PC-3 (cell line): ENCODE measurements at regions not wholly inside any gene's neighbourhood (a gene's known extent, or its start where the extent isn't known, plus 50 kb on each side); places are given as distances from the start of the nearest gene placed in this dataset.

ENCODE experiments used
- ATAC-seq: fragments of 200-7000 bp; cut with Tn5 transposase; 2 replicates; pipeline ENCODE4 v1.9.1; 2020; ENCODE audit warnings: mild to moderate bottlenecking, moderate library complexity
- BruUV-seq: library from RNA; stranded (reverse); fragments of 400-500 nt; replicated peaks from 2 replicates; lab custom pipeline; 2021; lab: Mats Ljungman, UMichigan
- CTCF ChIA-PET: fragments of 300-600 bp; sonication (Branson Sonifier 250); formaldehyde crosslinking; loops from one replicate; lab custom pipeline; 2022; ENCODE audit warnings: antibody characterized with exemption; lab: Charles Lee
- POLR2A ChIA-PET: fragments of 300-600 bp; sonication (Branson Sonifier 250); formaldehyde crosslinking; loops from one replicate; lab custom pipeline; 2022; ENCODE audit warnings: antibody characterized with exemption; ENCODE audit not compliant: unreplicated experiment; lab: Charles Lee
- DNase-seq: peaks from one replicate; pipeline ENCODE4 v3.0.0-alpha.2; 2015
- H2AFZ ChIP-seq: fragments of 300-600 bp; sonication (generic); 2 replicates; pipeline ENCODE4 v1.6.0; 2016; ENCODE audit warnings: antibody characterized with exemption, low read length
- H3F3A ChIP-seq: fragments of 300-600 bp; sonication (generic); one replicate; pipeline ENCODE4 v1.6.0; 2017; ENCODE audit warnings: antibody characterized with exemption, low read length, control low read depth, mild to moderate bottlenecking; ENCODE audit not compliant: unreplicated experiment
- H3K27ac ChIP-seq: fragments of 300-600 bp; sonication (generic); 2 replicates; pipeline ENCODE4 v1.5.1; 2016; ENCODE audit warnings: mild to moderate bottlenecking, low read length
- H3K27me3 ChIP-seq: fragments of 300-600 bp; sonication (generic); 2 replicates; pipeline ENCODE4 v1.6.1; 2016; ENCODE audit warnings: low read length, mixed read lengths
- H3K36me3 ChIP-seq: fragments of 300-600 bp; sonication (generic); 2 replicates; pipeline ENCODE4 v1.6.1; 2016; ENCODE audit warnings: low read depth, mixed run types, low read length, mixed read lengths
- H3K4me1 ChIP-seq: fragments of 300-600 bp; sonication (generic); 2 replicates; pipeline ENCODE4 v1.5.1; 2016; ENCODE audit warnings: low read length; ENCODE audit not compliant: insufficient read depth
- H3K4me2 ChIP-seq: fragments of 300-600 bp; sonication (generic); 2 replicates; pipeline ENCODE4 v1.6.0; 2016; ENCODE audit warnings: low read length
- H3K4me3 ChIP-seq: fragments of 300-600 bp; sonication (generic); 2 replicates; pipeline ENCODE4 v1.5.1; 2016; ENCODE audit warnings: mild to moderate bottlenecking, low read length, mixed read lengths
- H3K79me2 ChIP-seq: fragments of 300-600 bp; sonication (generic); 2 replicates; pipeline ENCODE4 v1.6.1; 2017; ENCODE audit warnings: low read length, mixed read lengths
- H3K9ac ChIP-seq: fragments of 300-600 bp; sonication (generic); 2 replicates; pipeline ENCODE4 v1.6.0; 2016; ENCODE audit warnings: mild to moderate bottlenecking, low read length
- H3K9me2 ChIP-seq: fragments of 300-600 bp; sonication (generic); replicated peaks from 2 replicates; pipeline ENCODE4 v1.6.1; 2016; ENCODE audit warnings: mixed run types, low read length, mixed read lengths
- H3K9me3 ChIP-seq: fragments of 300-600 bp; sonication (generic); 2 replicates; pipeline ENCODE4 v1.6.1; 2016; ENCODE audit warnings: low read length, mixed read lengths
- H4K20me1 ChIP-seq: fragments of 300-600 bp; sonication (generic); 2 replicates; pipeline ENCODE4 v1.6.1; 2016; ENCODE audit warnings: low read length, mixed read lengths
- EZH2 ChIP-seq: fragments of 300-600 bp; sonication (generic); IDR thresholded peaks from one replicate; pipeline ENCODE4 v1.6.1; 2017; ENCODE audit warnings: antibody characterized with exemption, mild to moderate bottlenecking, low read length; ENCODE audit not compliant: unreplicated experiment
- EZH2phosphoT487 ChIP-seq: fragments of 300-600 bp; sonication (generic); IDR thresholded peaks from 2 replicates; pipeline ENCODE4 v1.6.1; 2018; ENCODE audit warnings: mild to moderate bottlenecking, antibody characterized with exemption, low read length, borderline replicate concordance
- intact Hi-C: fragments of 100-400 bp; cut with micrococcal nuclease; formaldehyde crosslinking; loops from 2 replicates; pipeline ENCODE4 v1.9.0; 2023
- TF ChIP-seq, protein P1 (sequence below): fragments of 300-600 bp; sonication (generic); conservative IDR thresholded peaks from 2 replicates; pipeline ENCODE4 v1.5.1; 2017; ENCODE audit warnings: antibody characterized with exemption, low read depth, mild to moderate bottlenecking, low read length

DNA sequence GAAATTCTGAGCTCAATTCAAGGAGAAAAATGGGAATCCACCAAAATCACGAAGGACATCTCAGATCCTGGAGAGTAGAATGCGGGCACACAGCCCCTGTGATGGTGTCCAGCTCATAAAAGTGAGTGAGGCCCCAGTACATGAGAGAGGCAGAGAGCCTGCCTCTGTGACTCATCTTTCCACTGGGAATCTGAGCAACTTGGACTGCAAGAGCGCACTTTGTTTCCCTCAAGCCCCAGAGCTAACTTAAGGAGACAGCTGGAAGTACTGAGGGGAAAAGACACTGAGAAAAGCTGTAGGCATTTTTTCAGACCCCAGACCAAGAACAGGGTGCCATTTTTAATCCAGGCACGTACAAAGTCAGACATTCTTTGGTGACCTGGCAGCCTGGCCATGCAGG is 273.7 kb downstream of the C11orf87 start:
- Histone ChIP-seq H3K9ac (no peak overlapping the region), H3K27ac (peak overlapping the region; percentile 40), H3K9me2 (no peaks in the 10 kb centered on the region), H3K9me3 (peaks cover 18% of the 10 kb centered on the region; the same call in 1 of the 2 replicates), H3K79me2 (no peaks in the 10 kb centered on the region), H3K36me3 (no peaks in the 10 kb centered on the region), H3K27me3 (peaks cover under 1% of the 10 kb centered on the region; the same call in 1 of the 2 replicates), H3K4me1 (no peaks in the 10 kb centered on the region; the same call in 1 of the 2 replicates), H3K4me2 (no peak overlapping the region), H3F3A (no peaks in the 10 kb centered on the region), H3K4me3 (no peak overlapping the region), H2AFZ (no peak overlapping the region), H4K20me1 (no peaks in the 10 kb centered on the region)
- intact Hi-C loops, result no loop called here
- DNase-seq, result no peak
- no peak for ATAC-seq
- ChIA-PET CTCF (no interaction called here), POLR2A (no interaction called here)
- BruUV-seq, result no TSS peak
- no peak for TF ChIP-seq EZH2phosphoT487
- TF ChIP-seq, protein P1, sequence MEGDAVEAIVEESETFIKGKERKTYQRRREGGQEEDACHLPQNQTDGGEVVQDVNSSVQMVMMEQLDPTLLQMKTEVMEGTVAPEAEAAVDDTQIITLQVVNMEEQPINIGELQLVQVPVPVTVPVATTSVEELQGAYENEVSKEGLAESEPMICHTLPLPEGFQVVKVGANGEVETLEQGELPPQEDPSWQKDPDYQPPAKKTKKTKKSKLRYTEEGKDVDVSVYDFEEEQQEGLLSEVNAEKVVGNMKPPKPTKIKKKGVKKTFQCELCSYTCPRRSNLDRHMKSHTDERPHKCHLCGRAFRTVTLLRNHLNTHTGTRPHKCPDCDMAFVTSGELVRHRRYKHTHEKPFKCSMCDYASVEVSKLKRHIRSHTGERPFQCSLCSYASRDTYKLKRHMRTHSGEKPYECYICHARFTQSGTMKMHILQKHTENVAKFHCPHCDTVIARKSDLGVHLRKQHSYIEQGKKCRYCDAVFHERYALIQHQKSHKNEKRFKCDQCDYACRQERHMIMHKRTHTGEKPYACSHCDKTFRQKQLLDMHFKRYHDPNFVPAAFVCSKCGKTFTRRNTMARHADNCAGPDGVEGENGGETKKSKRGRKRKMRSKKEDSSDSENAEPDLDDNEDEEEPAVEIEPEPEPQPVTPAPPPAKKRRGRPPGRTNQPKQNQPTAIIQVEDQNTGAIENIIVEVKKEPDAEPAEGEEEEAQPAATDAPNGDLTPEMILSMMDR, result no peak
- no peak for TF ChIP-seq EZH2

DNA sequence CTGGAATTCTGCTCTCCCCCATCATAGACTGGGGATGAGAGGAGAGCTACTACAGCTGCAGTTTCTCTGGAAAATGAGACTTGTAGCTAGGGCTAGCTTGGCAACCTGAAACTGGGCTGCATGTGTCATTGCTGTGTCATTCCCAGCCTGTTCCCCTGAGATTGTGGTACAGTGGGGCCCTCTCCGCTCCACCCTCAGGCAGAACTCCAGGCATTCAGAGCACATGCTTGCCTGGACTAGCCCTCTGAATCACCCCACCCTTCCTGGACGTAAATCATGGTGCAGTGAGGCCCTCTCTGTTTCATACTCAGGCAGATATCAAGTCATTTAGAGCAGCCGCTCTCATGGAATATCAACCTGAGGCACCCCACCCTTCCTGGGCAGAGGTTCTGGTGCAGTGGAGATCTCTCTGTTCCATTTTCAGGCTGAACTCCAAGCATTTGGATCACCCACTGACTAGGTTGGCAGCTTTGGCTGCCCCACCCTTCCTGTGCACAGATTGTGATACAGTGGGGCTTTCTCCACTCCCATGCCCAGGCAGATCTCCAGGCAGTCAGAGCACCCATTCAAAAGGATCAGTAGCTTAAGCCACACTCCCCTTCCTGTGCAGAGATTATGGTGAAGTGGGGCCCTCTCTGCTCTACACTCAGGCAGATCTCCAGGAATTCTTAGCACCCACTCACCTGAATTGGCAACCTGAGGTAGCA is 274.4 kb downstream of the C11orf87 start:
- Histone ChIP-seq H2AFZ (no peak overlapping the region), H3K36me3 (no peaks in the 10 kb centered on the region), H3K9me2 (no peaks in the 10 kb centered on the region), H3K27me3 (no peaks in the 10 kb centered on the region; the same call in 1 of the 2 replicates), H3K79me2 (no peaks in the 10 kb centered on the region), H3K9me3 (peaks cover 18% of the 10 kb centered on the region; the same call in 1 of the 2 replicates), H3K4me2 (no peak overlapping the region), H3K27ac (peak overlapping the region; percentile 40), H3K4me1 (no peaks in the 10 kb centered on the region; the same call in 1 of the 2 replicates), H3K9ac (no peak overlapping the region), H3F3A (no peaks in the 10 kb centered on the region), H3K4me3 (no peak overlapping the region), H4K20me1 (no peaks in the 10 kb centered on the region)
- no peak for ATAC-seq
- BruUV-seq, result no TSS peak
- intact Hi-C loops, result no loop called here
- TF ChIP-seq, protein P1, result no peak
- no peak for TF ChIP-seq EZH2
- TF ChIP-seq EZH2phosphoT487, result no peak
- POLR2A ChIA-PET, result no interaction called here
- peak; percentile 56 for DNase-seq
- CTCF ChIA-PET, result no interaction called here
